NT2/D1 (cell line): ENCODE measurements at regions not wholly inside any gene's neighbourhood (a gene's known extent, or its start where the extent isn't known, plus 50 kb on each side); places are given as distances from the start of the nearest gene placed in this dataset.

ENCODE experiments used
- DNase-seq: peaks from one replicate; pipeline ENCODE4 v3.0.0-alpha.2; 2011; ENCODE audit warnings: low read depth, low spot score
- H3K27me3 ChIP-seq: 2 replicates; pipeline ENCODE4 v1.6.0; 2011; ENCODE audit warnings: mild to moderate bottlenecking; ENCODE audit not compliant: insufficient read length, insufficient read depth
- H3K36me3 ChIP-seq: 2 replicates; pipeline ENCODE4 v1.6.1; 2011; ENCODE audit warnings: mild to moderate bottlenecking, low read length, mixed read lengths; ENCODE audit not compliant: insufficient read depth, insufficient read length
- H3K4me1 ChIP-seq: 2 replicates; pipeline ENCODE4 v1.5.1; 2011; ENCODE audit not compliant: insufficient read depth, insufficient read length
- H3K4me3 ChIP-seq: 2 replicates; pipeline ENCODE4 v1.5.1; 2011; ENCODE audit warnings: low read depth; ENCODE audit not compliant: insufficient read length
- H3K9ac ChIP-seq: 2 replicates; pipeline ENCODE4 v1.6.0; 2011; ENCODE audit warnings: low read depth; ENCODE audit not compliant: insufficient read length
- H3K9me3 ChIP-seq: 2 replicates; pipeline ENCODE4 v1.5.1; 2011; ENCODE audit warnings: mild to moderate bottlenecking, low read length; ENCODE audit not compliant: insufficient read depth
- SUZ12 ChIP-seq: IDR thresholded peaks from 2 replicates; pipeline ENCODE4 v1.6.1; 2011; ENCODE audit not compliant: insufficient read length, insufficient read depth; ENCODE audit errors: extremely low read depth
- YY1 ChIP-seq: IDR thresholded peaks from 2 replicates; pipeline ENCODE4 v1.6.1; 2011; ENCODE audit not compliant: insufficient read length, insufficient read depth
- ZNF274 ChIP-seq: IDR thresholded peaks from 2 replicates; pipeline ENCODE4 v1.6.1; 2011; ENCODE audit warnings: mild to moderate bottlenecking, low read depth, low read length

- Histone ChIP-seq H3K9me3 (no peaks in the 10 kb centered on the region), H3K27me3 (no peaks in the 10 kb centered on the region), H3K4me1 (peaks cover 2% of the 10 kb centered on the region), H3K9ac (no peak overlapping the region), H3K4me3 (no peak overlapping the region), H3K36me3 (no peaks in the 10 kb centered on the region)
- TF ChIP-seq SUZ12 (no peak), YY1 (no peak), ZNF274 (no peak)
- no peak for DNase-seq
These were observed 182.5 kb downstream of the MAFB start for GRCh38 chr20:40506537-40506939.

GRCh38 chr20:40503119-40503518 lies 185.9 kb downstream of the MAFB start:
- no peaks in the 10 kb centered on the region for H3K4me1 ChIP-seq
- no peak for DNase-seq
- no peak overlapping the region for H3K9ac ChIP-seq
- H3K27me3 ChIP-seq = no peaks in the 10 kb centered on the region
- no peaks in the 10 kb centered on the region for H3K36me3 ChIP-seq
- no peak overlapping the region for H3K4me3 ChIP-seq
- TF ChIP-seq ZNF274 (no peak), SUZ12 (no peak), YY1 (no peak)
- no peaks in the 10 kb centered on the region for H3K9me3 ChIP-seq

- no peaks in the 10 kb centered on the region for H3K4me1 ChIP-seq
- H3K9me3 ChIP-seq = no peaks in the 10 kb centered on the region
- no peak for DNase-seq
- H3K27me3 ChIP-seq = no peaks in the 10 kb centered on the region
- TF ChIP-seq YY1 (no peak), ZNF274 (no peak)
- H3K36me3 ChIP-seq = no peaks in the 10 kb centered on the region
- no peak overlapping the region for H3K9ac ChIP-seq
- H3K4me3 ChIP-seq = no peak overlapping the region
These were observed 186.5 kb downstream of the MAFB start for GRCh38 chr20:40502576-40502975.

GRCh38 chr20:40499391-40499790 lies 189.6 kb downstream of the MAFB start:
- Histone ChIP-seq H3K9ac (no peak overlapping the region), H3K9me3 (no peaks in the 10 kb centered on the region), H3K27me3 (no peaks in the 10 kb centered on the region), H3K4me1 (no peaks in the 10 kb centered on the region), H3K4me3 (no peak overlapping the region), H3K36me3 (no peaks in the 10 kb centered on the region)
- no peak for TF ChIP-seq YY1
- no peak for TF ChIP-seq SUZ12
- TF ChIP-seq ZNF274 = no peak
- no peak for DNase-seq

GRCh38 chr20:40497899-40498691 lies 190.9 kb downstream of the MAFB start:
- Histone ChIP-seq H3K4me1 (no peaks in the 10 kb centered on the region), H3K9me3 (no peaks in the 10 kb centered on the region), H3K36me3 (no peaks in the 10 kb centered on the region), H3K9ac (no peak overlapping the region), H3K27me3 (no peaks in the 10 kb centered on the region), H3K4me3 (no peak overlapping the region)
- no peak for DNase-seq
- TF ChIP-seq SUZ12 = no peak
- TF ChIP-seq ZNF274 = no peak
- no peak for TF ChIP-seq YY1

- no peaks in the 10 kb centered on the region for H3K9me3 ChIP-seq
- H3K36me3 ChIP-seq = no peaks in the 10 kb centered on the region
- no peaks in the 10 kb centered on the region for H3K4me1 ChIP-seq
- TF ChIP-seq ZNF274 = no peak
- no peak for TF ChIP-seq YY1
- TF ChIP-seq SUZ12 = no peak
- DNase-seq = no peak
- H3K4me3 ChIP-seq = no peak overlapping the region
- H3K27me3 ChIP-seq = no peaks in the 10 kb centered on the region
- H3K9ac ChIP-seq = no peak overlapping the region
These were observed 193.1 kb downstream of the MAFB start for GRCh38 chr20:40495956-40496355.

GRCh38 chr20:40494248-40494647 lies 194.8 kb downstream of the MAFB start:
- no peak overlapping the region for H3K4me3 ChIP-seq
- DNase-seq = no peak
- no peaks in the 10 kb centered on the region for H3K4me1 ChIP-seq
- no peak overlapping the region for H3K9ac ChIP-seq
- no peaks in the 10 kb centered on the region for H3K9me3 ChIP-seq
- H3K36me3 ChIP-seq = no peaks in the 10 kb centered on the region
- TF ChIP-seq SUZ12 = no peak
- TF ChIP-seq ZNF274 = no peak
- no peak for TF ChIP-seq YY1
- H3K27me3 ChIP-seq = no peaks in the 10 kb centered on the region
